ENCODE measurements at regions not wholly inside any gene's neighbourhood (a gene's known extent, or its start where the extent isn't known, plus 50 kb on each side); places are given as distances from the start of the nearest gene placed in this dataset.

- H3K9me3 ChIP-seq (ENCODE audit: control insufficient read depth, insufficient read depth, low read length) = no peaks in the 10 kb centered on the region
- no peaks in the 10 kb centered on the region for H3K36me3 ChIP-seq (ENCODE audit: control insufficient read depth, low read length)
- TF ChIP-seq CTCF (IDR thresholded peaks at IDR 0.05; ENCODE audit: low read depth, low read length, poor library complexity, severe bottlenecking) (no peak), EZH2phosphoT487 (IDR thresholded peaks at IDR 0.05; ENCODE audit: borderline replicate concordance, low read length) (0 out of 2 replicates have a peak, but pooled peaks have one; percentile 46)
- peaks cover 25% of the 10 kb centered on the region for H3K4me1 ChIP-seq (ENCODE audit: control insufficient read depth, low read length)
- no peaks in the 10 kb centered on the region for H3K79me2 ChIP-seq (ENCODE audit: control insufficient read depth, low read length)
- no peaks in the 10 kb centered on the region for H3K9me2 ChIP-seq (replicated peaks; ENCODE audit: control insufficient read depth, low read length)
- H3K27ac ChIP-seq (ENCODE audit: low read depth, low read length) = no peak overlapping the region
- H3F3A ChIP-seq (ENCODE audit: control insufficient read depth, insufficient read depth) = 0 out of 2 replicates have a peak, but pooled peaks cover 2% of the 10 kb centered on the region
- H3K4me3 ChIP-seq (ENCODE audit: low read length) = peak overlapping the region; percentile 83
- H3K27me3 ChIP-seq (ENCODE audit: control insufficient read depth, low read length) = peaks cover 78% of the 10 kb centered on the region
- H3K4me2 ChIP-seq (ENCODE audit: low read length) = peak overlapping the region; percentile 87
- no peaks in the 10 kb centered on the region for H4K20me1 ChIP-seq (ENCODE audit: control insufficient read depth, insufficient read depth, low read depth, low read length)
These were observed 102.0 kb upstream of the HSD17B12 start for GRCh38 chr11:43578346-43579170.

GRCh38 chr11:43579171-43579918, 101.2 kb upstream of the HSD17B12 start:
- H3K4me3 ChIP-seq (ENCODE audit: low read length) = peak overlapping the region; percentile 83
- H3K9me3 ChIP-seq (ENCODE audit: control insufficient read depth, insufficient read depth, low read length) = no peaks in the 10 kb centered on the region
- no peaks in the 10 kb centered on the region for H3K36me3 ChIP-seq (ENCODE audit: control insufficient read depth, low read length)
- H3F3A ChIP-seq (ENCODE audit: control insufficient read depth, insufficient read depth) = 0 out of 2 replicates have a peak, but pooled peaks cover 2% of the 10 kb centered on the region
- H3K27ac ChIP-seq (ENCODE audit: low read depth, low read length) = no peak overlapping the region; the same call in 1 of the 2 replicates
- peak; percentile 31 for TF ChIP-seq CTCF (IDR thresholded peaks at IDR 0.05; ENCODE audit: low read depth, low read length, poor library complexity, severe bottlenecking)
- TF ChIP-seq EZH2phosphoT487 (IDR thresholded peaks at IDR 0.05; ENCODE audit: borderline replicate concordance, low read length) = no peak; the same call in 1 of the 2 replicates
- H4K20me1 ChIP-seq (ENCODE audit: control insufficient read depth, insufficient read depth, low read depth, low read length) = no peaks in the 10 kb centered on the region
- no peaks in the 10 kb centered on the region for H3K9me2 ChIP-seq (replicated peaks; ENCODE audit: control insufficient read depth, low read length)
- H3K4me2 ChIP-seq (ENCODE audit: low read length) = peak overlapping the region; percentile 87
- peaks cover 70% of the 10 kb centered on the region for H3K27me3 ChIP-seq (ENCODE audit: control insufficient read depth, low read length)
- H3K4me1 ChIP-seq (ENCODE audit: control insufficient read depth, low read length) = peaks cover 25% of the 10 kb centered on the region
- H3K79me2 ChIP-seq (ENCODE audit: control insufficient read depth, low read length) = no peaks in the 10 kb centered on the region

- Histone ChIP-seq H3K9me2 (replicated peaks; ENCODE audit: control insufficient read depth, low read length) (no peaks in the 10 kb centered on the region), H3K4me1 (ENCODE audit: control insufficient read depth, low read length) (peaks cover 25% of the 10 kb centered on the region), H3K36me3 (ENCODE audit: control insufficient read depth, low read length) (no peaks in the 10 kb centered on the region), H4K20me1 (ENCODE audit: control insufficient read depth, insufficient read depth, low read depth, low read length) (no peaks in the 10 kb centered on the region), H3K4me3 (ENCODE audit: low read length) (peak overlapping the region; percentile 83), H3K9me3 (ENCODE audit: control insufficient read depth, insufficient read depth, low read length) (no peaks in the 10 kb centered on the region), H3K79me2 (ENCODE audit: control insufficient read depth, low read length) (no peaks in the 10 kb centered on the region), H3K4me2 (ENCODE audit: low read length) (peak overlapping the region; percentile 87), H3K27me3 (ENCODE audit: control insufficient read depth, low read length) (peaks cover 64% of the 10 kb centered on the region), H3F3A (ENCODE audit: control insufficient read depth, insufficient read depth) (0 out of 2 replicates have a peak, but pooled peaks cover 2% of the 10 kb centered on the region), H3K27ac (ENCODE audit: low read depth, low read length) (no peak overlapping the region)
- TF ChIP-seq EZH2phosphoT487 (IDR thresholded peaks at IDR 0.05; ENCODE audit: borderline replicate concordance, low read length) (no peak), CTCF (IDR thresholded peaks at IDR 0.05; ENCODE audit: low read depth, low read length, poor library complexity, severe bottlenecking) (no peak)
These were observed 100.6 kb upstream of the HSD17B12 start for GRCh38 chr11:43579919-43580276.

All from DOHH2 (cell line).